ENCODE measurements at regions not wholly inside any gene's neighbourhood (a gene's known extent, or its start where the extent isn't known, plus 50 kb on each side); places are given as distances from the start of the nearest gene placed in this dataset.
"Not testable (repeated sequence)": the region's sequence is repeated elsewhere in the genome, so short reads cannot be mapped to it uniquely, and the experiment has no call there.

DNA sequence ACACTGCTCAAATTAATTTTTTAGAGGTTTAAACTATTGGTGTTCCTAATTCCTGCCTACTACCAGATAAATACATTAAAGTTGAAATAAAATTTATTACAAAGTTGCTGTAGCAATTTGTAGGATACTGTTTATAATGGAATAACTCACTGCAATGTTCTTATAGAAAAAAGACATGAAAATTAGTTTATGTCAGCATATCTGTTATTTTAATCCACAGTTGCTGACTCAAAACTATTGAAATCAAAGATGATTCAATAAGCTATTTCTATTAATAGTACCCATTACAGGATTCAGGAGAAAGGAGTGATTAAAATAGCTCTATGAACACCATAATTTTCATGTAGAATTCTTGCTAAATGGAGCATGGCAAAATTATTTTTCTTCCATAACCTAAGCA lies 764.4 kb upstream of the NUDT12 start:
- H3K4me3 ChIP-seq (ENCODE audit: low read depth, low read length), result no peak overlapping the region
- DNase-seq (ENCODE audit: low read depth), result no peak
- TF ChIP-seq, protein P1, sequence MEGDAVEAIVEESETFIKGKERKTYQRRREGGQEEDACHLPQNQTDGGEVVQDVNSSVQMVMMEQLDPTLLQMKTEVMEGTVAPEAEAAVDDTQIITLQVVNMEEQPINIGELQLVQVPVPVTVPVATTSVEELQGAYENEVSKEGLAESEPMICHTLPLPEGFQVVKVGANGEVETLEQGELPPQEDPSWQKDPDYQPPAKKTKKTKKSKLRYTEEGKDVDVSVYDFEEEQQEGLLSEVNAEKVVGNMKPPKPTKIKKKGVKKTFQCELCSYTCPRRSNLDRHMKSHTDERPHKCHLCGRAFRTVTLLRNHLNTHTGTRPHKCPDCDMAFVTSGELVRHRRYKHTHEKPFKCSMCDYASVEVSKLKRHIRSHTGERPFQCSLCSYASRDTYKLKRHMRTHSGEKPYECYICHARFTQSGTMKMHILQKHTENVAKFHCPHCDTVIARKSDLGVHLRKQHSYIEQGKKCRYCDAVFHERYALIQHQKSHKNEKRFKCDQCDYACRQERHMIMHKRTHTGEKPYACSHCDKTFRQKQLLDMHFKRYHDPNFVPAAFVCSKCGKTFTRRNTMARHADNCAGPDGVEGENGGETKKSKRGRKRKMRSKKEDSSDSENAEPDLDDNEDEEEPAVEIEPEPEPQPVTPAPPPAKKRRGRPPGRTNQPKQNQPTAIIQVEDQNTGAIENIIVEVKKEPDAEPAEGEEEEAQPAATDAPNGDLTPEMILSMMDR (conservative IDR thresholded peaks at IDR 0.05; ENCODE audit: low read depth, low read length), result no peak

DNA sequence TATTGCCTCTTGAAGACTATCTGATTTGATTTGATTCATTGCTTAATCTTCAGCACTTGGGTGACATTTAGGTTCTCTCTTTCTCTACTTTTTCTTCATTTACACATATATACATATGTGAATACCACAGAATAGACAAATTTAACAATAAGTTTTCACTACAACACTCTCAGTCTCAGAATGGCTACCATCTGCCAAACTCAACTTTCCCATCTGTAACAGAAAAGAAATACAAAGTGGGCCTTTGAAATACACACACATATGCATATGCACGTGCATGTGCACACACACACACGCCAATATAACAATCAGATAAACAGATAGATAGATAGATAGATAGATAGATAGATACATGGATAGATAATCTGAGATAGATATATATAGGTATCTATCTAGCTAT lies 762.8 kb upstream of the NUDT12 start:
- no peak for DNase-seq (ENCODE audit: low read depth)
- TF ChIP-seq, protein P1 (conservative IDR thresholded peaks at IDR 0.05; ENCODE audit: low read depth, low read length), result no peak
- H3K4me3 ChIP-seq (ENCODE audit: low read depth, low read length), result no peak overlapping the region

DNA sequence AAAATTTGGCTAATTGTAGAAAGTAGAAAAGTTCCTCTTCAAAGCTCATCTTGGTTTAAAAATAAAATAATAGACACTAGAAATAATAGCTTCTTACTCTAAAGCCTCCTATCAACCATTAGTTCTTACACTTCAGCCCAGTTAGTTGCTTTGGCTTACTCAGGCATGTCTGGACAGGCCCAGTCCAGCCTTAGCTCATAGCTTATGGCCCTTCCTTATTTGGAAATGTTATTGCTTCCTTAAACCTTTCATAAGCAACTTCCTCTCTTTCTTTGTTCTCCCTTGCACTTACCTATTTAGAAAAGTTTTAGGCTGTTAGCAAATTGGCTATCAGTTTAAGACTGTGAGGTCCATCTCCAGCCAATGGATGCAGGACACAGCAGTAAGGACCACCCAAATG lies 754.1 kb upstream of the NUDT12 start:
- not testable (repeated sequence) for H3K4me3 ChIP-seq (ENCODE audit: low read depth, low read length)
- peak; percentile 24 for DNase-seq (ENCODE audit: low read depth)

DNA sequence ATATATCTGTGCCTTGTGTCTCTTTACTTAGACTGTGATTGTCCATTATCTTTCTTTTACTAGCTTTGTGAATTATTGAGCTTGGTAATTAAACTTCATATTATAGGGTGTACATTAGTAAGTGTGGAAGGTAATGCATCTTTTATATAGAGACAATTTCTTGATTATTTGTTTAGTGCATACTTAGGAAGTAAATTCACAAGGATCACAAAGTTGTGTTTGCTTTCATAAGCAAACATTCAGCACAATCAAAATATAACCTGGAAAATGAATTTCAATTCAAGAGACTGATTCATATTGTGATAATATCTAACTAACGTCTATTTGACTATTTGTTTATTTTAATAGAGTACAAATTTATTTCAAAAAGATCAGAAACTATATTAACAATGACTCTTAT lies 749.9 kb upstream of the NUDT12 start:
- no peak for DNase-seq (ENCODE audit: low read depth)
- TF ChIP-seq, protein P1 (conservative IDR thresholded peaks at IDR 0.05; ENCODE audit: low read depth, low read length), result no peak
- H3K4me3 ChIP-seq (ENCODE audit: low read depth, low read length), result no peak overlapping the region

DNA sequence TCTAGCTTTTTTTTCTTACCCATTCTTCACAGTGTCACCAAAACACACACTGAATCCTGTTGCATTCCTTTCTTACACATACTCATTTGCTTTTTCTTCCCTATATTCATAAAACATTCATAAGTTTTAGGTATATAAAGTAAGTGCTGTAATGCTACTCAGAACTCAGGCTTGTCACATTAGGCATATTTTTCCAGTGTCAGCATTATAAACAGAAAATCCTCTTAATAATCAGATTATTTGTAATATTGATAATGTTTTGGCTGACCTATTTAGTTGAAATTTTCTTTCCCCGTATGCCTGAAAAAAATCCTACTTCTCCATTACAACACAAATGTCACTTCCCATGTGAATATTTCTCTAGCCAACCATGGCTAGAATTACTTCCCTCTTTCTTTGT lies 743.0 kb upstream of the NUDT12 start:
- no peak overlapping the region for H3K4me3 ChIP-seq (ENCODE audit: low read depth, low read length)
- TF ChIP-seq, protein P1 (conservative IDR thresholded peaks at IDR 0.05; ENCODE audit: low read depth, low read length), result no peak
- no peak for DNase-seq (ENCODE audit: low read depth)

DNA sequence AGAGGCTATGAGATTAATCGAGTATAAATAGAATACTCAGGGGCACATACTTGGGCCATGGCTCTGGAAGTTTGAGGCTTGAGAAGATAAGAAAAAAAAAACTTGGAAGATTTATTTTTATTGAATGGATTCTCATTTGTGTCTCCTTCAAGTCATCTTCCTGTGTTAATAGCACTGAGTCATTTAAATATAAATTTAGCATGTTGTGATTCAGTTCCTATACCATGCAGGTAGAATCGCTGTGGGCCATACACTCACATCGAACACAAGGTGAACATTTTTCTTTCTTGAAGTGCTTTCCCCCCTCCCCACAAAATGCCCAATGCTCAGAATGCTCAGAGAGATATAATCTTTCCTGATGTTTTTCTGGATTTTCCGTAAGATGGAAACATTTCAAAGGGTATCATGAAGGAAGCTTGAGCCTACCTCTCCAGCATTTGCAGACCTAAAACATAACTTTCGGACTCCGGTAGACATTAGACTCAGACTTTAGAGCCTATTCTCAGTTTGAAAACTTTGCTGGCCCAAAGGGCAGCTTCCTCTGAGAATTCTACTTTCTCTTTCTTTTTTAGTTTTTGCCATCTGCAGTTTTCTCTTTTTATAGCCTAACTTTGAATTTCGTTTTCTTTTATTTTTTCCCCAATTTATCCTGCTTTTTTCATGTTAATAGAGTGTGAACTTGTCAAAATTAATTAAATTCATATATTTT lies 737.6 kb upstream of the NUDT12 start:
- DNase-seq (ENCODE audit: low read depth), result no peak
- no peak overlapping the region for H3K4me3 ChIP-seq (ENCODE audit: low read depth, low read length)
- TF ChIP-seq, protein P1 (conservative IDR thresholded peaks at IDR 0.05; ENCODE audit: low read depth, low read length), result no peak

DNA sequence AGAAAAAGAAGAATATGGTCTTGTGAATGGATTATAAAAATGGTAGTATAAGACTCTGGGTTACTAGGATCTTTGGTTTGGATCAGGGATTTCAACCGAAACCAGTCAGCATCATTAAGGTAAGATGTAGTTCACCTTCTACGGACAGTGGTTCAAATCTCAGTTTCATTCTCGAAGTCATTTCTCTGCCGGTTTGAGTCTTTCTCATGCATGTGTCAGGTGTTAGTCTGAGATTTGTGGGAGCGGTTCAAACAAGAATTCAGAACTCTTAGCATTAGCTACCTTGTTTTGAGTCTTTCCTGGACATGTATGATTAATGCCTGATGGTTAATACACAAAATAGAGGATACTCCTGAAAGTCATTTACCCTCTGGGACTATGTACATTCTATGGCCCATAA lies 735.9 kb upstream of the NUDT12 start:
- TF ChIP-seq, protein P1 (conservative IDR thresholded peaks at IDR 0.05; ENCODE audit: low read depth, low read length), result no peak
- DNase-seq (ENCODE audit: low read depth), result no peak
- no peak overlapping the region for H3K4me3 ChIP-seq (ENCODE audit: low read depth, low read length)

Measured in choroid plexus epithelial cell (primary cell).